ENCODE measurements at regions not wholly inside any gene's neighbourhood (a gene's known extent, or its start where the extent isn't known, plus 50 kb on each side); places are given as distances from the start of the nearest gene placed in this dataset.

DNA sequence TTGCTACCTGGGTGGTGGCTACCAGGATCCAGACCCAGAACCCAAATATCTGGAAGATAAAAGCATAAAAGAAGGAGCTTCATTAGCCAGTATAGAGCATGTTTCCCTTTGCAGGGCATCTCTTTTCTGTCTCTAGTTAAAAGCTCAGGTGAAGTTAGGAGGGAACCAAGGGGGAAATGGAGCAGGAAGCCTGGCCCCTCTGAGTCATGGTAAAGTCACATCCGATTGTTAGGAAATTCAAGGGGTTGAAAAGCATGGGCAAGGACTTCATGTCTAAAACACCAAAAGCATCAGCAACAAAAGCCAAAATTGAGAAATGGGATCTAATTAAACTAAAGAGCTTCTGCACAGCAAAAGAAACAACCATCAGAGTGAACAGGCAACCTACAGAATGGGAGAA lies 126.9 kb downstream of the RPIA start:
- Histone ChIP-seq H3K27me3 (ENCODE audit: insufficient read depth, low read length) (no peaks in the 10 kb centered on the region), H4K20me1 (ENCODE audit: insufficient read depth, low read length) (no peaks in the 10 kb centered on the region), H3K36me3 (ENCODE audit: insufficient read depth, low read length) (no peaks in the 10 kb centered on the region), H3K79me2 (ENCODE audit: insufficient read depth, low read length) (no peaks in the 10 kb centered on the region), H3K9me3 (ENCODE audit: low read depth, low read length) (no peaks in the 10 kb centered on the region), H2AFZ (ENCODE audit: low read length) (no peak overlapping the region), H3K27ac (ENCODE audit: low read depth, low read length) (no peak overlapping the region), H3K4me2 (ENCODE audit: insufficient read depth, low read length) (no peak overlapping the region), H3K4me1 (ENCODE audit: insufficient read depth, low read length) (no peaks in the 10 kb centered on the region), H3K4me3 (ENCODE audit: insufficient read depth, low read length) (no peak overlapping the region)
- DNase-seq (ENCODE audit: insufficient read length, low spot score, missing footprints), result no peak
- TF ChIP-seq, protein P1, sequence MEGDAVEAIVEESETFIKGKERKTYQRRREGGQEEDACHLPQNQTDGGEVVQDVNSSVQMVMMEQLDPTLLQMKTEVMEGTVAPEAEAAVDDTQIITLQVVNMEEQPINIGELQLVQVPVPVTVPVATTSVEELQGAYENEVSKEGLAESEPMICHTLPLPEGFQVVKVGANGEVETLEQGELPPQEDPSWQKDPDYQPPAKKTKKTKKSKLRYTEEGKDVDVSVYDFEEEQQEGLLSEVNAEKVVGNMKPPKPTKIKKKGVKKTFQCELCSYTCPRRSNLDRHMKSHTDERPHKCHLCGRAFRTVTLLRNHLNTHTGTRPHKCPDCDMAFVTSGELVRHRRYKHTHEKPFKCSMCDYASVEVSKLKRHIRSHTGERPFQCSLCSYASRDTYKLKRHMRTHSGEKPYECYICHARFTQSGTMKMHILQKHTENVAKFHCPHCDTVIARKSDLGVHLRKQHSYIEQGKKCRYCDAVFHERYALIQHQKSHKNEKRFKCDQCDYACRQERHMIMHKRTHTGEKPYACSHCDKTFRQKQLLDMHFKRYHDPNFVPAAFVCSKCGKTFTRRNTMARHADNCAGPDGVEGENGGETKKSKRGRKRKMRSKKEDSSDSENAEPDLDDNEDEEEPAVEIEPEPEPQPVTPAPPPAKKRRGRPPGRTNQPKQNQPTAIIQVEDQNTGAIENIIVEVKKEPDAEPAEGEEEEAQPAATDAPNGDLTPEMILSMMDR (IDR thresholded peaks at IDR 0.05; ENCODE audit: extremely low read depth, low read depth, low read length), result no peak

DNA sequence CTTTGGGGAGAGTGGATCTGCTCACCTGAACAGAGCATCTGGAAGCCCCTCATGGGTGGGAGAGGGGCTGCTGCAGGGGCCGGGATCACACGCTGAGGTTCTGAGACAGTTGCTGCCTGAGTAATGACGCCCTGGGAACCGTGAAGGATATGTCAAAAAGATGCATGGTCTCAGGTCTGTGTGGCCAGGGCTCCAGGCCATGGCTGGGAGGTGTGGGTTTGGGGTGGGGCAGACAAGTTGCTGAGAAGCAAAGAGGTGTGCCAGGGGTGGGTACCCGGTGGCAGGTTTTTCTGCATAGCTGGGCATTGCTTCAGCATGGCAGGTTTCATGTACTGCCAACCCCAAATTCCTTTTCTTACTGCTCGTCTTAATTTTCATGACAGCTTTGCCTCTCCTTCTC lies 133.5 kb downstream of the RPIA start:
- H2AFZ ChIP-seq (ENCODE audit: low read length), result no peak overlapping the region
- no peaks in the 10 kb centered on the region for H3K36me3 ChIP-seq (ENCODE audit: insufficient read depth, low read length)
- H3K27ac ChIP-seq (ENCODE audit: low read depth, low read length), result no peak overlapping the region
- no peaks in the 10 kb centered on the region for H3K9me3 ChIP-seq (ENCODE audit: low read depth, low read length)
- H3K4me1 ChIP-seq (ENCODE audit: insufficient read depth, low read length), result no peaks in the 10 kb centered on the region
- H3K4me2 ChIP-seq (ENCODE audit: insufficient read depth, low read length), result no peak overlapping the region
- no peak overlapping the region for H3K4me3 ChIP-seq (ENCODE audit: insufficient read depth, low read length)
- TF ChIP-seq, protein P1 (IDR thresholded peaks at IDR 0.05; ENCODE audit: extremely low read depth, low read depth, low read length), result no peak
- no peaks in the 10 kb centered on the region for H3K79me2 ChIP-seq (ENCODE audit: insufficient read depth, low read length)
- no peaks in the 10 kb centered on the region for H4K20me1 ChIP-seq (ENCODE audit: insufficient read depth, low read length)
- H3K27me3 ChIP-seq (ENCODE audit: insufficient read depth, low read length), result no peaks in the 10 kb centered on the region
- no peak for DNase-seq (ENCODE audit: insufficient read length, low spot score, missing footprints)

DNA sequence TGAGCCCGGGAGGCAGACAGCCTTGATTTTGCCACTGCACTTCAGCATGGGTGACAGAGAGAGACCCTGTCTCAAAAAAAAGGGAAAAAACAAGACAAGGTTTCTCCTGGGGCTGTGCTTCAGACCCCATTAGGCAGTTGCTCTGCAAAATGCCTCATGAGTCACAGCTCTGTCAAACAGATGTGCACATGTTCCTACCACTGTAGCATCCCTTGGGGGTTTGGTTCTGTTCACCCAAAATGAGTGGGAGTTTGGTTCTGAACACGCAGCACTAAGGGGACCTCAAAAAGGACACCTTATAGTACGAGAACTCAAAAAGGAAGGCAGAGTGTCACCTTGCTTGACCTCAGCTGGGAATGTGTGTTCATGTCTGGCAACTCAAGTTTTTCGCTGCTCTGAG lies 134.9 kb downstream of the RPIA start:
- H4K20me1 ChIP-seq (ENCODE audit: insufficient read depth, low read length), result no peaks in the 10 kb centered on the region
- H3K27me3 ChIP-seq (ENCODE audit: insufficient read depth, low read length), result no peaks in the 10 kb centered on the region
- no peak overlapping the region for H2AFZ ChIP-seq (ENCODE audit: low read length)
- H3K4me2 ChIP-seq (ENCODE audit: insufficient read depth, low read length), result no peak overlapping the region
- no peaks in the 10 kb centered on the region for H3K9me3 ChIP-seq (ENCODE audit: low read depth, low read length)
- no peaks in the 10 kb centered on the region for H3K79me2 ChIP-seq (ENCODE audit: insufficient read depth, low read length)
- DNase-seq (ENCODE audit: insufficient read length, low spot score, missing footprints), result no peak
- no peak overlapping the region for H3K27ac ChIP-seq (ENCODE audit: low read depth, low read length)
- H3K4me1 ChIP-seq (ENCODE audit: insufficient read depth, low read length), result no peaks in the 10 kb centered on the region
- H3K36me3 ChIP-seq (ENCODE audit: insufficient read depth, low read length), result no peaks in the 10 kb centered on the region
- TF ChIP-seq, protein P1 (IDR thresholded peaks at IDR 0.05; ENCODE audit: extremely low read depth, low read depth, low read length), result no peak
- no peak overlapping the region for H3K4me3 ChIP-seq (ENCODE audit: insufficient read depth, low read length)

DNA sequence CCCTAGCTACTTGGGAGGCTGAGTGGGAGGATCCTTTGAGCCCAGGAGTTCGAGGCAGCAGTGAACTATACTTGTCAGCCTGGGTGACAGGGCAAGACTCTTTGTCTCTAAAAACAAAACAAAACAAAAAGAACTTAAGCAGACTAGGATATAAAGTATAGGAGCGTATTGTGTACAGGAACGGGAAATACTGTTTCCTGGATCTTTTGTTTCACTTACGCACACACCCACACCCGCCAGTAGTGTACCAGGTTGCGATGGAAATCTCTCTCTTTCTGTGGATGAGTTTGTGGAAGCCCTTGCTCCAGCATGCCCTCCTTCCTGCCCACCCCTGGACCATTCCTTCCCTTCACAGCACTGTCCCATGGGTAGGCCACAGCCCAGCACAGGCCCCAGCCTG lies 136.3 kb downstream of the RPIA start:
- H4K20me1 ChIP-seq (ENCODE audit: insufficient read depth, low read length), result no peaks in the 10 kb centered on the region
- no peak overlapping the region for H2AFZ ChIP-seq (ENCODE audit: low read length)
- H3K4me3 ChIP-seq (ENCODE audit: insufficient read depth, low read length), result no peak overlapping the region

More for the DNA sequence above, 136.3 kb downstream of the RPIA start:
- Histone ChIP-seq H3K4me1 (ENCODE audit: insufficient read depth, low read length) (no peaks in the 10 kb centered on the region), H3K27ac (ENCODE audit: low read depth, low read length) (no peak overlapping the region), H3K9me3 (ENCODE audit: low read depth, low read length) (no peaks in the 10 kb centered on the region), H3K27me3 (ENCODE audit: insufficient read depth, low read length) (no peaks in the 10 kb centered on the region), H3K36me3 (ENCODE audit: insufficient read depth, low read length) (no peaks in the 10 kb centered on the region), H3K79me2 (ENCODE audit: insufficient read depth, low read length) (no peaks in the 10 kb centered on the region), H3K4me2 (ENCODE audit: insufficient read depth, low read length) (no peak overlapping the region)
- no peak for DNase-seq (ENCODE audit: insufficient read length, low spot score, missing footprints)
- TF ChIP-seq, protein P1 (IDR thresholded peaks at IDR 0.05; ENCODE audit: extremely low read depth, low read depth, low read length), result no peak
